A673 (cell line): ENCODE measurements at regions not wholly inside any gene's neighbourhood (a gene's known extent, or its start where the extent isn't known, plus 50 kb on each side); places are given as distances from the start of the nearest gene placed in this dataset.

Experiments
- BruUV-seq: library from RNA; stranded (reverse); fragments of 400-500 nt; replicated peaks from 2 replicates; lab custom pipeline; 2021; lab: Mats Ljungman, UMichigan
- CTCF ChIA-PET: fragments of 300-600 bp; sonication (Branson Sonifier 250); formaldehyde crosslinking; loops from one replicate; lab custom pipeline; 2022; ENCODE audit warnings: antibody characterized with exemption; lab: Charles Lee
- POLR2A ChIA-PET: fragments of 300-600 bp; sonication (Branson Sonifier 250); formaldehyde crosslinking; loops from one replicate; lab custom pipeline; 2022; ENCODE audit warnings: antibody characterized with exemption; ENCODE audit not compliant: low non-redundant PET; lab: Charles Lee
- DNase-seq: peaks from one replicate; pipeline ENCODE4 v3.0.0-alpha.2; 2015; ENCODE audit warnings: low spot score
- H3K27ac ChIP-seq: fragments of 200-600 bp; sonication (generic); 2 replicates; pipeline ENCODE4 v1.5.1; 2016; ENCODE audit warnings: mixed run types, low read depth, mild to moderate bottlenecking, mixed read lengths, antibody characterized with exemption, low read length; ENCODE audit not compliant: poor library complexity, severe bottlenecking
- H3K27me3 ChIP-seq: fragments of 200-600 bp; sonication (generic); replicated peaks from 2 replicates; pipeline ENCODE4 v1.6.1; 2017; ENCODE audit warnings: mixed run types, low read depth, mild to moderate bottlenecking, mixed read lengths, antibody characterized with exemption, low read length; ENCODE audit not compliant: insufficient read depth, poor library complexity
- H3K36me3 ChIP-seq: fragments of 200-600 bp; sonication (generic); 2 replicates; pipeline ENCODE4 v1.6.1; 2016; ENCODE audit warnings: mixed run types, mild to moderate bottlenecking, mixed read lengths, antibody characterized with exemption, low read length; ENCODE audit not compliant: insufficient read depth, poor library complexity, severe bottlenecking
- H3K4me1 ChIP-seq: fragments of 200-600 bp; sonication (generic); 2 replicates; pipeline ENCODE4 v1.6.1; 2017; ENCODE audit warnings: mixed run types, mild to moderate bottlenecking, mixed read lengths, antibody characterized with exemption, low read length; ENCODE audit not compliant: insufficient read depth, poor library complexity, severe bottlenecking
- H3K4me3 ChIP-seq: fragments of 200-600 bp; sonication (generic); 2 replicates; pipeline ENCODE4 v1.5.1; 2016; ENCODE audit warnings: low read depth, mixed run types, mild to moderate bottlenecking, mixed read lengths, low read length; ENCODE audit not compliant: poor library complexity, severe bottlenecking
- H3K9me3 ChIP-seq: fragments of 200-600 bp; sonication (generic); 2 replicates; pipeline ENCODE4 v1.6.1; 2016; ENCODE audit warnings: mixed run types, low read depth, mild to moderate bottlenecking, mixed read lengths, antibody characterized with exemption, low read length; ENCODE audit not compliant: poor library complexity, severe bottlenecking
- CTCF ChIP-seq: fragments of 300-800, 200-600 bp; sonication (generic); conservative IDR thresholded peaks from 2 replicates; pipeline ENCODE4 v1.5.1; 2017; ENCODE audit warnings: low read depth, mild to moderate bottlenecking, antibody characterized with exemption, low read length, moderate library complexity, mixed read lengths
- EZH2 ChIP-seq: fragments of 200-600 bp; sonication (generic); IDR thresholded peaks from 2 replicates; pipeline ENCODE4 v1.6.1; 2017; ENCODE audit warnings: borderline replicate concordance, low read depth, mild to moderate bottlenecking, mixed read lengths, antibody characterized with exemption, low read length; ENCODE audit not compliant: poor library complexity, severe bottlenecking
- intact Hi-C: fragments of 100-400 bp; cut with micrococcal nuclease; formaldehyde crosslinking; loops from one replicate; pipeline ENCODE4 v1.10.0; 2022; ENCODE audit not compliant: unreplicated experiment

GRCh38 chr2:120888851-120889250, 153.2 kb downstream of the GLI2 start:
- no peak for DNase-seq
- Histone ChIP-seq H3K4me3 (no peak overlapping the region), H3K27ac (no peak overlapping the region), H3K9me3 (no peaks in the 10 kb centered on the region), H3K4me1 (no peaks in the 10 kb centered on the region), H3K27me3 (no peaks in the 10 kb centered on the region), H3K36me3 (no peaks in the 10 kb centered on the region)
- intact Hi-C loops = no loop called here
- POLR2A ChIA-PET = no interaction called here
- BruUV-seq = no TSS peak
- TF ChIP-seq CTCF (no peak), EZH2 (no peak)
- CTCF ChIA-PET = no interaction called here

GRCh38 chr2:120889936-120890335, 154.3 kb downstream of the GLI2 start:
- no peak for DNase-seq
- no peaks in the 10 kb centered on the region for H3K4me1 ChIP-seq
- POLR2A ChIA-PET = no interaction called here

GRCh38 chr2:120890566-120891360, 155.1 kb downstream of the GLI2 start:
- intact Hi-C loops = no loop called here
- Histone ChIP-seq H3K9me3 (no peaks in the 10 kb centered on the region), H3K27ac (no peak overlapping the region), H3K27me3 (no peaks in the 10 kb centered on the region), H3K4me1 (no peaks in the 10 kb centered on the region), H3K36me3 (no peaks in the 10 kb centered on the region), H3K4me3 (no peak overlapping the region)
- ChIA-PET CTCF (no interaction called here), POLR2A (no interaction called here)
- no TSS peak for BruUV-seq
- TF ChIP-seq EZH2 (no peak), CTCF (no peak)
- DNase-seq = no peak

More at GRCh38 chr2:120889936-120890335, 154.3 kb downstream of the GLI2 start:
- TF ChIP-seq CTCF (no peak), EZH2 (no peak)
- CTCF ChIA-PET = no interaction called here
- no peaks in the 10 kb centered on the region for H3K27me3 ChIP-seq
- no peaks in the 10 kb centered on the region for H3K9me3 ChIP-seq
- H3K36me3 ChIP-seq = no peaks in the 10 kb centered on the region
- BruUV-seq = no TSS peak
- H3K27ac ChIP-seq = no peak overlapping the region
- intact Hi-C loops = no loop called here
- no peak overlapping the region for H3K4me3 ChIP-seq
